OCI-LY1 (cell line): ENCODE measurements at regions not wholly inside any gene's neighbourhood (a gene's known extent, or its start where the extent isn't known, plus 50 kb on each side); places are given as distances from the start of the nearest gene placed in this dataset.

Source experiments
- H2AFZ ChIP-seq: fragments of 200-600 bp; sonication (generic), shearing (Covaris generic); 2 replicates; pipeline ENCODE4 v1.6.0; 2014; ENCODE audit warnings: antibody characterized with exemption, mild to moderate bottlenecking, low read length
- H3F3A ChIP-seq: fragments of 200-600 bp; sonication (generic), shearing (Covaris generic); 2 replicates; pipeline ENCODE4 v1.6.0; 2014; ENCODE audit warnings: mild to moderate bottlenecking, antibody characterized with exemption, low read length, moderate library complexity; ENCODE audit not compliant: insufficient read depth
- H3K27ac ChIP-seq: fragments of 200-600 bp; sonication (generic); 2 replicates; pipeline ENCODE4 v1.5.1; 2014; ENCODE audit warnings: low read length, mixed run types, mild to moderate bottlenecking, low read depth; ENCODE audit not compliant: poor library complexity, severe bottlenecking
- H3K27me3 ChIP-seq: fragments of 200-600 bp; sonication (generic); 2 replicates; pipeline ENCODE4 v1.6.0; 2014; ENCODE audit warnings: antibody characterized with exemption, mild to moderate bottlenecking, low read length, moderate library complexity; ENCODE audit not compliant: insufficient read depth
- H3K36me3 ChIP-seq: fragments of 200-600 bp; sonication (generic); 2 replicates; pipeline ENCODE4 v1.6.1; 2014; ENCODE audit warnings: mild to moderate bottlenecking, antibody characterized with exemption, low read length, moderate library complexity, mixed read lengths; ENCODE audit not compliant: insufficient read depth
- H3K4me1 ChIP-seq: fragments of 200-600 bp; sonication (generic); 2 replicates; pipeline ENCODE4 v1.5.1; 2014; ENCODE audit warnings: mild to moderate bottlenecking, low read length, moderate library complexity; ENCODE audit not compliant: insufficient read depth, severe bottlenecking
- H3K4me2 ChIP-seq: fragments of 200-600 bp; sonication (generic), shearing (Covaris generic); 2 replicates; pipeline ENCODE4 v1.6.1; 2014; ENCODE audit warnings: low read length
- H3K4me3 ChIP-seq: fragments of 200-600 bp; sonication (generic); 2 replicates; pipeline ENCODE4 v1.5.1; 2014; ENCODE audit warnings: low read length, low read depth, mild to moderate bottlenecking, mixed read lengths; ENCODE audit not compliant: poor library complexity, severe bottlenecking
- H3K79me2 ChIP-seq: fragments of 200-600 bp; shearing (Covaris generic); 2 replicates; pipeline ENCODE4 v1.6.1; 2016; ENCODE audit warnings: mixed run types, low read length, mixed read lengths; ENCODE audit not compliant: insufficient read depth
- H3K9ac ChIP-seq: fragments of 200-600 bp; sonication (generic), shearing (Covaris generic); 2 replicates; pipeline ENCODE4 v1.6.1; 2014; ENCODE audit warnings: mild to moderate bottlenecking, low read length, mixed read lengths
- H3K9me2 ChIP-seq: fragments of 200-600 bp; sonication (generic), shearing (Covaris generic); 2 replicates; pipeline ENCODE4 v1.6.1; 2014; ENCODE audit warnings: low read depth, mild to moderate bottlenecking, low read length, mixed read lengths
- H3K9me3 ChIP-seq: fragments of 200-600 bp; shearing (Covaris generic); 2 replicates; pipeline ENCODE4 v1.6.1; 2014; ENCODE audit warnings: low read length, mixed read lengths
- H4K20me1 ChIP-seq: fragments of 200-600 bp; sonication (generic), shearing (Covaris generic); 2 replicates; pipeline ENCODE4 v1.6.0; 2016; ENCODE audit warnings: mild to moderate bottlenecking, low read length; ENCODE audit not compliant: insufficient read depth
- EZH2 ChIP-seq: fragments of 200-600 bp; sonication (generic), shearing (Covaris generic); IDR thresholded peaks from 2 replicates; pipeline ENCODE4 v1.8.0; 2017; ENCODE audit warnings: borderline replicate concordance, mixed run types, mild to moderate bottlenecking, antibody characterized with exemption, low read length, moderate library complexity, mixed read lengths
- TF ChIP-seq, protein P1 (sequence below): fragments of 200-600 bp; sonication (generic), shearing (Covaris generic); IDR thresholded peaks from 2 replicates; pipeline ENCODE4 v1.5.1; 2017; ENCODE audit warnings: mild to moderate bottlenecking, antibody characterized with exemption, low read length, moderate library complexity, mixed read lengths

DNA sequence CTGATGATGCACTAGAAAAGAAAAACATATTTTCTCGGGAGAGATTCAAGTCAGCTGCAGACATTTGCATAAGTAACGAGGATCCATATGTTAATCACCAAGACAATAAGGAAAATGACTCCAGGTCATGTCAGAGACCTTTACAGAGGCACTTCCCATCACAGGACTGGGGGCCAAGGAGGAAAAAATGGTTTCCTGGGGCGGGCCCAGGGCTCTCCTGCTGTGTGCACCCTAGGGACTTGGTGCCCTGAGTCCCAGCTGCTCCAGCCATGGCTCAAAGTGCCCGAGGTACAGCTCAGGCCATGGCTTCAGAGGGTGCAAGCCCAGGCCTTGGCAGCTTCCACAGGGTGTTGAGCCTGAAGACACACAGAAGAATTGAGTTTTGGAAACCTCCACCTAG lies 415.4 kb upstream of the FRG1 start:
- no peaks in the 10 kb centered on the region for H3K9me3 ChIP-seq
- H3K4me3 ChIP-seq: no peak overlapping the region
- H3K27ac ChIP-seq: no peak overlapping the region
- H3K4me1 ChIP-seq: no peaks in the 10 kb centered on the region
- no peaks in the 10 kb centered on the region for H3K27me3 ChIP-seq
- H3K9ac ChIP-seq: no peak overlapping the region
- no peak for TF ChIP-seq EZH2
- TF ChIP-seq, protein P1, sequence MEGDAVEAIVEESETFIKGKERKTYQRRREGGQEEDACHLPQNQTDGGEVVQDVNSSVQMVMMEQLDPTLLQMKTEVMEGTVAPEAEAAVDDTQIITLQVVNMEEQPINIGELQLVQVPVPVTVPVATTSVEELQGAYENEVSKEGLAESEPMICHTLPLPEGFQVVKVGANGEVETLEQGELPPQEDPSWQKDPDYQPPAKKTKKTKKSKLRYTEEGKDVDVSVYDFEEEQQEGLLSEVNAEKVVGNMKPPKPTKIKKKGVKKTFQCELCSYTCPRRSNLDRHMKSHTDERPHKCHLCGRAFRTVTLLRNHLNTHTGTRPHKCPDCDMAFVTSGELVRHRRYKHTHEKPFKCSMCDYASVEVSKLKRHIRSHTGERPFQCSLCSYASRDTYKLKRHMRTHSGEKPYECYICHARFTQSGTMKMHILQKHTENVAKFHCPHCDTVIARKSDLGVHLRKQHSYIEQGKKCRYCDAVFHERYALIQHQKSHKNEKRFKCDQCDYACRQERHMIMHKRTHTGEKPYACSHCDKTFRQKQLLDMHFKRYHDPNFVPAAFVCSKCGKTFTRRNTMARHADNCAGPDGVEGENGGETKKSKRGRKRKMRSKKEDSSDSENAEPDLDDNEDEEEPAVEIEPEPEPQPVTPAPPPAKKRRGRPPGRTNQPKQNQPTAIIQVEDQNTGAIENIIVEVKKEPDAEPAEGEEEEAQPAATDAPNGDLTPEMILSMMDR: no peak
- H3K36me3 ChIP-seq: no peaks in the 10 kb centered on the region
- H3F3A ChIP-seq: no peaks in the 10 kb centered on the region
- H3K9me2 ChIP-seq: no peaks in the 10 kb centered on the region
- no peak overlapping the region for H3K4me2 ChIP-seq
- H2AFZ ChIP-seq: no peak overlapping the region
- no peaks in the 10 kb centered on the region for H3K79me2 ChIP-seq
- no peaks in the 10 kb centered on the region for H4K20me1 ChIP-seq

DNA sequence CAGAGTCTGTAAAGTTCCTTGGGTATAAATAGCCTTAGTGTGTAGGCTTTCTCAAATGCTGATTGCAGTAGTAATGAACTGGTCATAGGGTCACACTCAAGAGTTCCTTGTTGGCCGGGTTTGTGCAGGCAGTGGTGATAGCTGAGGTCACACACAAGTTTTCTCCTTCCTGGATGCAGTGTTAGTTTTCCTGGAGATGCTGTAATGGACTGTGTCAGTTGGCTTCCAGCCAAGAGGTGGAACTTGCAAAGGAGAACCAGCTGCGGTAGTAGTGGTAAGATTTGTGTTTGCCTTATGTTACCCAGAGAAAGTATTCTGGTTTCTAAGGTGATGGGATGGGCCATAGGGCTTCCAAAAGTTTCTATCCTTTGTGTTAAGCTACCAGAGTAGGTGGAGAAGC lies 409.8 kb upstream of the FRG1 start:
- Histone ChIP-seq H2AFZ (no peak overlapping the region), H3K36me3 (no peaks in the 10 kb centered on the region), H3F3A (no peaks in the 10 kb centered on the region), H3K9me2 (no peaks in the 10 kb centered on the region), H3K27ac (no peak overlapping the region), H3K4me2 (no peak overlapping the region), H3K4me1 (no peaks in the 10 kb centered on the region), H3K9me3 (no peaks in the 10 kb centered on the region), H3K27me3 (no peaks in the 10 kb centered on the region), H3K9ac (no peak overlapping the region), H3K4me3 (no peak overlapping the region), H4K20me1 (no peaks in the 10 kb centered on the region), H3K79me2 (no peaks in the 10 kb centered on the region)
- no peak for TF ChIP-seq EZH2
- TF ChIP-seq, protein P1: no peak

DNA sequence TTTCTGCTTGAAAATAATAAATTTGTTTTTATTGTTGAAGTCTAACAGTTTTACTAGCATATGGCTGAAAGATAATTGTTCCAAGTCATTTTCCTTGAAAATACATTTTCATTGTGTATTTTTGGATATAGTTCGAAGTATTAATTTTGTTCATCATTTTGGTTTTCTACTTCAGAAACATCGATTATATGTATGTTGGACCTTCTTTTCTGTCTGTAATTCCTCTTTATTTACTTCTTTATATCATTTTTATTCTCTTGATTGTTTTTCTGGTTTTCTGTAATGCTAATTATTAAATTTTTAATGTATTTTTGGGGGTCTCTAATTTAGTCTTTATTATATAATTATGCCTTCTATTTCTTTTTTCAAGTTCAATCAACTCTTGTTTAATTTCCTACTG lies 407.1 kb upstream of the FRG1 start:
- Histone ChIP-seq H3K4me1 (no peaks in the 10 kb centered on the region), H3K79me2 (no peaks in the 10 kb centered on the region), H3K36me3 (no peaks in the 10 kb centered on the region), H4K20me1 (no peaks in the 10 kb centered on the region), H3F3A (no peaks in the 10 kb centered on the region), H3K9ac (no peak overlapping the region), H3K9me3 (no peaks in the 10 kb centered on the region), H3K27ac (no peak overlapping the region), H3K4me3 (no peak overlapping the region), H3K27me3 (no peaks in the 10 kb centered on the region), H3K9me2 (no peaks in the 10 kb centered on the region), H3K4me2 (no peak overlapping the region), H2AFZ (no peak overlapping the region)
- TF ChIP-seq EZH2: no peak
- TF ChIP-seq, protein P1: no peak
